ENCODE measurements at regions not wholly inside any gene's neighbourhood (a gene's known extent, or its start where the extent isn't known, plus 50 kb on each side); places are given as distances from the start of the nearest gene placed in this dataset.

DNA sequence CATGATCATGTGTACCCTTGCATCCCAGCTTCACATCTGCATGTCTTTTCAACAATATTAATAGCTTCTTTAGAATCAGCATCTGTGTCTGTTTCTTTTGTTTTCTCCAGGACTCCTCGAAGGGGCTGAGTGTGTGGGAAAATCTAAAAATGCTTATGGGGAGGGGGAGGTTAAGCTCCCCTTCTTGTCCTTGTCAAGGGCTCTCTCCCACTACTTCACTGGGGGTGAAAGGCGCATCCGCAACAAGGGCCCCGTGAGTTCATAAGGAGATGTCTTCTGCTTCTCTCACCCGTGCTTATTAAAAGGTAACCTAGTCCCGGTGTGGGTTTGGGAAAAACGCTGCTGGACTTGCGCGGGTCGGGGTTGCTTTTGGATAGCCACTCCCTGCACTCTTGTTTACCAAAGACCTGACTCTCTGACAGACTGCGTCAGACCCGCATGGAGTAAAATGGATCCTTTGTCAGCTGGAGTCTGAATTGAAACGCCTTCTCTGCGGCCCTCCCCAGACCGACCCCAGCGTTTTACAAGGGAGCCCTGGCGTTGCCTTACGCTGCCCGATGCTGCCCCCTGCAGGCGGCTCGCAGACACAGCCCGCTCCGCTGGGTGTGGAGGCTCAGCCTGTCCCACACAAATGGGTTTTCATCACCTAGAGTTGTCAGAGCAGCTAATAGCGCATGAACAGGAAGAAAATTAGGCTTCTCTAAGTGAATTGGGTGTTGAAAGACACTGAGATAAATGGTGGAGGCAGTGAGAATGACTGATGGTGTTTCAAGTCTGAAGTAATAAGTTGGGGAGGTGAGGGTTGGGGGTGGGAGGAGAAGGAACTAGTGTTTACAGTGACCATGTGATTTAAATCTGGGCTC is 53.8 kb downstream of the IER5 start:
- H3K4me3 ChIP-seq (ENCODE audit: low read depth in 1 of 2, low read length in 1 of 2), result no peak overlapping the region
- H3K4me1 ChIP-seq (ENCODE audit: control insufficient read depth in 1 of 2, insufficient read depth in 1 of 2, low read depth in 1 of 2, low read length in 1 of 2), result peaks cover 20 to 21% of the 10 kb centered on the region in 2 experiments
- no peaks in the 10 kb centered on the region for H3K36me3 ChIP-seq
- TF ChIP-seq, protein P1, sequence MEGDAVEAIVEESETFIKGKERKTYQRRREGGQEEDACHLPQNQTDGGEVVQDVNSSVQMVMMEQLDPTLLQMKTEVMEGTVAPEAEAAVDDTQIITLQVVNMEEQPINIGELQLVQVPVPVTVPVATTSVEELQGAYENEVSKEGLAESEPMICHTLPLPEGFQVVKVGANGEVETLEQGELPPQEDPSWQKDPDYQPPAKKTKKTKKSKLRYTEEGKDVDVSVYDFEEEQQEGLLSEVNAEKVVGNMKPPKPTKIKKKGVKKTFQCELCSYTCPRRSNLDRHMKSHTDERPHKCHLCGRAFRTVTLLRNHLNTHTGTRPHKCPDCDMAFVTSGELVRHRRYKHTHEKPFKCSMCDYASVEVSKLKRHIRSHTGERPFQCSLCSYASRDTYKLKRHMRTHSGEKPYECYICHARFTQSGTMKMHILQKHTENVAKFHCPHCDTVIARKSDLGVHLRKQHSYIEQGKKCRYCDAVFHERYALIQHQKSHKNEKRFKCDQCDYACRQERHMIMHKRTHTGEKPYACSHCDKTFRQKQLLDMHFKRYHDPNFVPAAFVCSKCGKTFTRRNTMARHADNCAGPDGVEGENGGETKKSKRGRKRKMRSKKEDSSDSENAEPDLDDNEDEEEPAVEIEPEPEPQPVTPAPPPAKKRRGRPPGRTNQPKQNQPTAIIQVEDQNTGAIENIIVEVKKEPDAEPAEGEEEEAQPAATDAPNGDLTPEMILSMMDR (IDR thresholded peaks at IDR 0.05), result peak; percentile 96
- H3K9me3 ChIP-seq, result no peaks in the 10 kb centered on the region
- no peaks in the 10 kb centered on the region for H3K27me3 ChIP-seq
- no peak overlapping the region for H3K27ac ChIP-seq

DNA sequence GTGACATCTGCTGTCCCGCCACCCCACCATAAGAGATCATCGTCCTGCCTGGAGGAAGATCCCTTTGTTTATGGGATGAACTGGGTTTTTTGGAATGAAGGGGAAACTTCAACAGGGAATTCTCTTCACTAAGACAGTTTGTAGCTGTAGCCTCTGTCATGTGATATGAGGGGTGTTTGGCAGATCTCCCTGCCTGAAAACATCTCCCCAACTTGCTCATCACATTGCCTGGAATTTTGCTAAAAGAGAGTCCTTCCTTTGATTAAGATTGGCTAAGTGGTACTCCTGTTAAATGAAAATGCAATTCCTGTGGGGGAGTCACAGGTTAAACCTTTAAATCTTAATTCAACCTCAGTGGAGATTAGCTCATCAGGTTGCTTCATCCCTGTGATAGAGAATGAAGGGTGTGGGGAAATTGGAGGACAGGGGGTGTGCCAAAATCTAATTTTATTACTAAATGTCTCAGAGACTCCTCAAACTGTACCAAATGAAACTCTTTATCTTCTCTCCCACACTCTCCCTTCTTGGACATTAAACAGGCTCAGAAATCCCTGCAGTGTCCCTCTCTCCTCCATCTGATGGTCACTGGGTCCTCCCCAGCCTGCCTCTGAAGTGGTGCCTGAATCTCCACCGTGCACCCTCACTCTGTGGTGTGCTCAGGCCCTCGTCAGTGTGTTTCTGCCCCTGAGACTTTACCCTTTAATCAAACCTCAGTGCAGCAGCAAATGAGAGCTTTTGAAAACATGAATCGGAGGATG is 54.8 kb downstream of the IER5 start:
- Histone ChIP-seq H3K36me3 (no peaks in the 10 kb centered on the region), H3K9me3 (no peaks in the 10 kb centered on the region), H3K4me1 (ENCODE audit: control insufficient read depth in 1 of 2, insufficient read depth in 1 of 2, low read depth in 1 of 2, low read length in 1 of 2) (peaks cover 20 to 21% of the 10 kb centered on the region in 2 experiments), H3K27ac (no peak overlapping the region), H3K4me3 (ENCODE audit: low read depth in 1 of 2, low read length in 1 of 2) (no peak overlapping the region), H3K27me3 (no peaks in the 10 kb centered on the region)
- TF ChIP-seq, protein P1 (IDR thresholded peaks at IDR 0.05), result no peak

DNA sequence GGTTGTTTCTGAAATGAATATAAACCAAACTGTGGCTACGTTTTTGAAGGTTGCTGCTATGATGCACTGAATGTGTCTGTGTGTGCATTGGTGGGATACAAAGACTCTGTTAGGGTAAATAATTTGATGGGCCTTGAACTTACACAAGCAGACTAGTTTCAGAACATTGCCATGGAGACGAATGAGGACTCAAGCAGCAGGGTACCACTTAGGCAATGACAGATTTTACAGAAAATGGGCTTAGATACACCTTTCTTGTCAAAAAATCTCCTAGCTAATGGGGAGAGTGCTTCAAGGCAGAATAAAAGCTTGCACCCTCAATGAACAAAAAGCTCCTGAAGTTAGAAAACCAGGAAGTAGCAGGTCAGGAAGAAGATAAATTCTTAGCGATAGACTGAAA is 55.7 kb downstream of the IER5 start:
- TF ChIP-seq, protein P1 (IDR thresholded peaks at IDR 0.05), result no peak
- peaks cover 21 to 22% of the 10 kb centered on the region in 2 experiments for H3K4me1 ChIP-seq (ENCODE audit: control insufficient read depth in 1 of 2, insufficient read depth in 1 of 2, low read depth in 1 of 2, low read length in 1 of 2)
- no peaks in the 10 kb centered on the region for H3K27me3 ChIP-seq
- H3K4me3 ChIP-seq (ENCODE audit: low read depth in 1 of 2, low read length in 1 of 2), result no peak overlapping the region
- no peaks in the 10 kb centered on the region for H3K9me3 ChIP-seq
- no peaks in the 10 kb centered on the region for H3K36me3 ChIP-seq
- no peak overlapping the region for H3K27ac ChIP-seq

DNA sequence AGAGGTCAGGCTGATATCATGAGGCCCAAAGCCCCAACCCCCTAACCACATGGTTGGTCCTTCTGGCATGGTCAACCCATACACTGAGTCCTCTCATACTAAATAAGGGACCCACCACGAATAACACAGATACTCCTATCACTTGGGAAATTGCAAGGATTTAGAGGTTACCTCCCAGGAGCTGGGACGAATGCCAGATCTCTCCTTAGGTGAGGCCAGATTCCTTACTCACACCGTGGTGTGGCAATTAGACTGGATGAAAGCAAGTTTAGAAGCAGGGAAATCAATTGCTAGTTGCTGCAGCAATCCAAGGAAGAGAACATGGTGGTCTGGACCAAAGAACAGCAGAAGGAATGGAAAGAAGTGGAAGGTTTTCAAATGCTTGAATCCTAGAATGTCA is 60.1 kb downstream of the IER5 start:
- TF ChIP-seq, protein P1 (IDR thresholded peaks at IDR 0.05), result no peak
- H3K27ac ChIP-seq, result no peak overlapping the region
- H3K36me3 ChIP-seq, result no peaks in the 10 kb centered on the region
- no peaks in the 10 kb centered on the region for H3K27me3 ChIP-seq
- H3K4me3 ChIP-seq (ENCODE audit: low read depth in 1 of 2, low read length in 1 of 2), result no peak overlapping the region
- H3K4me1 ChIP-seq (ENCODE audit: control insufficient read depth in 1 of 2, insufficient read depth in 1 of 2, low read depth in 1 of 2, low read length in 1 of 2), result peaks cover 9 to 21% of the 10 kb centered on the region in 2 experiments
- H3K9me3 ChIP-seq, result no peaks in the 10 kb centered on the region

DNA sequence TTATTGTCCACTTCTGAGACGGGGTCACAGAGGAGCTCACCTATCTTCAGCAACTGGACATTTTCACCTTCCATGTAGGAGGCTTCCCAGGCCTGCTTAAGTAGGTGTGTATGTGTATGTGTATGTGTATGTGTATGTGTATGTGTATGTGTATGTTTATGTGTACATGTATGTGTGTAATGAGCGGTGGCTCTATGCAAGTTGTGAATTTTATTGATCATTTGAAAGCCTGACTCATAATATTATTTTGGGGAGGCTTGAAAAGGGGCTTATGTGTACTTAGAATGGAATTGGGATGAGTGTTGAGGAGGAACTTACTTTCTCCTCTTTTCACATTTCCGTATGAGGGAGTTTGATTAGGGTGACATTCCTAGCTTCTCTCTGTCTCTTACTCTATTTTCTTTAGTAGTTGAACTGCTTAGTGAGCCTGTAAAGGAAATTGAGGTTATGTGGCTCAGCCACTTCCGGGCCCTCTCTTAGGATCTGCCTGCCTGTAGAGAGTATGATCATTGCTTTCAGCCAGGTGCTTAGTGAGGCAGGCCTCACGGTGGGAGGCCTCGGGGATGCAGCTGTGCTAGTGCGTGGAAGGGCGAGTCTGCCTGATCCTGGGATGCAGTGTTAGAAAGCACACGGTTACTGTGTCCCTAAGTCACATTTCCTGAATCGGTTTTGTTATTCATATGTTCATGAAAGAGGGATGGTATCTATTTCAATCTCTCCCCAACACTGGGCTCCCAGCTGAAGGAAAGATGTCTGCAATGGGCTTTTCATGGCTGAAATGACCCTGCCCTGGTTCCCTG is 61.0 kb downstream of the IER5 start:
- Histone ChIP-seq H3K4me1 (ENCODE audit: control insufficient read depth in 1 of 2, insufficient read depth in 1 of 2, low read depth in 1 of 2, low read length in 1 of 2) (peaks cover 9 to 22% of the 10 kb centered on the region in 2 experiments), H3K27me3 (no peaks in the 10 kb centered on the region), H3K4me3 (ENCODE audit: low read depth in 1 of 2, low read length in 1 of 2) (no peak overlapping the region), H3K36me3 (no peaks in the 10 kb centered on the region), H3K27ac (no peak overlapping the region), H3K9me3 (no peaks in the 10 kb centered on the region)
- TF ChIP-seq, protein P1 (IDR thresholded peaks at IDR 0.05), result no peak
